Stimulated activated CD4-positive, alpha-beta T cell treated with anti-CD3 and anti-CD28 coated beads, Interleukin-1b, Interleukin-23, amount 100 ng/mL, for 1 hour (primary cell): ENCODE measurements at regions not wholly inside any gene's neighbourhood (a gene's known extent, or its start where the extent isn't known, plus 50 kb on each side); places are given as distances from the start of the nearest gene placed in this dataset.

Experiments
- DNase-seq, 2 donors: peaks; one replicate each; pipeline ENCODE4 v3.0.0-alpha.2; 2020; ENCODE audit warnings: low read depth in 2 of 2

- no peak for DNase-seq
These were observed 152.2 kb upstream of the AFDN start for GRCh38 chr6:167674486-167674885.

GRCh38 chr6:167676000-167676665, 150.6 kb upstream of the AFDN start:
- DNase-seq = no peak

GRCh38 chr6:167676666-167677421, 149.9 kb upstream of the AFDN start:
- no peak for DNase-seq

GRCh38 chr6:167677422-167677789, 149.3 kb upstream of the AFDN start:
- DNase-seq = no peak

GRCh38 chr6:167678102-167679101, 148.3 kb upstream of the AFDN start:
- no peak for DNase-seq

GRCh38 chr6:167679122-167679736, 147.5 kb upstream of the AFDN start:
- no peak for DNase-seq

GRCh38 chr6:167679790-167680604, 146.7 kb upstream of the AFDN start:
- no peak for DNase-seq

GRCh38 chr6:167680605-167681149, 146.0 kb upstream of the AFDN start:
- DNase-seq = no peak

GRCh38 chr6:167682125-167682524, 144.6 kb upstream of the AFDN start:
- no peak for DNase-seq

- DNase-seq = no peak
These were observed 144.1 kb upstream of the AFDN start for GRCh38 chr6:167682546-167683027.

- DNase-seq = no peak
These were observed 143.5 kb upstream of the AFDN start for GRCh38 chr6:167683028-167683862.

GRCh38 chr6:167684276-167685104, 142.2 kb upstream of the AFDN start:
- no peak for DNase-seq

GRCh38 chr6:167685654-167686053, 141.1 kb upstream of the AFDN start:
- no peak for DNase-seq

- DNase-seq = no peak
These were observed 140.4 kb upstream of the AFDN start for GRCh38 chr6:167686204-167686893.

GRCh38 chr6:167687116-167687725, 139.5 kb upstream of the AFDN start:
- DNase-seq = no peak

GRCh38 chr6:167688123-167688522, 138.6 kb upstream of the AFDN start:
- DNase-seq = no peak

- no peak for DNase-seq
These were observed 137.4 kb upstream of the AFDN start for GRCh38 chr6:167689278-167689677.

- DNase-seq = no peak
These were observed 137.0 kb upstream of the AFDN start for GRCh38 chr6:167689751-167690150.
